ENCODE measurements at regions not wholly inside any gene's neighbourhood (a gene's known extent, or its start where the extent isn't known, plus 50 kb on each side); places are given as distances from the start of the nearest gene placed in this dataset.

DNA sequence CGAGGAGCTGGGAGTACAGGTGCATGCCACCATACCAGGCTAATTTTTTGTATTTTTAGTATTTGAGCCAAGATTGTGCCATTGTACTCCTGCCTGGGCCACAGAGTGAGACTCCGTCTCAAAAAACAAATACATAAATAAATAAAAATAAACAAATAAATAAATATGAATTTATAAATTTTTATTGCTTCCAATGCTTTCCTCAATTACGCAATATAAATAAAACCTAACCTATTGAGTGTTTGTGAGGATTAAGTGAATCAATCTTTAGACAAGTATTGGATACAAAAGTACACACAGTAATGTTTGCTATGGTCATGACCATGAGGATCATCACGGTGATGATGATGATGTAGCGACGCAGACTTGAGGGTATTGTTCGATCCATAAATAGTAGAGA lies 257.4 kb downstream of the ASXL3 start:
- H3K9me3 Mint-ChIP-seq (ENCODE audit: low read depth) = peaks cover 11% of the 10 kb centered on the region
- DNase-seq (ENCODE audit: low spot score, unreplicated experiment) = no peak
- H3K27ac Mint-ChIP-seq = no peak overlapping the region
- peaks cover 18% of the 10 kb centered on the region for H3K4me1 Mint-ChIP-seq (ENCODE audit: low read depth)
- TF ChIP-seq, protein P1, sequence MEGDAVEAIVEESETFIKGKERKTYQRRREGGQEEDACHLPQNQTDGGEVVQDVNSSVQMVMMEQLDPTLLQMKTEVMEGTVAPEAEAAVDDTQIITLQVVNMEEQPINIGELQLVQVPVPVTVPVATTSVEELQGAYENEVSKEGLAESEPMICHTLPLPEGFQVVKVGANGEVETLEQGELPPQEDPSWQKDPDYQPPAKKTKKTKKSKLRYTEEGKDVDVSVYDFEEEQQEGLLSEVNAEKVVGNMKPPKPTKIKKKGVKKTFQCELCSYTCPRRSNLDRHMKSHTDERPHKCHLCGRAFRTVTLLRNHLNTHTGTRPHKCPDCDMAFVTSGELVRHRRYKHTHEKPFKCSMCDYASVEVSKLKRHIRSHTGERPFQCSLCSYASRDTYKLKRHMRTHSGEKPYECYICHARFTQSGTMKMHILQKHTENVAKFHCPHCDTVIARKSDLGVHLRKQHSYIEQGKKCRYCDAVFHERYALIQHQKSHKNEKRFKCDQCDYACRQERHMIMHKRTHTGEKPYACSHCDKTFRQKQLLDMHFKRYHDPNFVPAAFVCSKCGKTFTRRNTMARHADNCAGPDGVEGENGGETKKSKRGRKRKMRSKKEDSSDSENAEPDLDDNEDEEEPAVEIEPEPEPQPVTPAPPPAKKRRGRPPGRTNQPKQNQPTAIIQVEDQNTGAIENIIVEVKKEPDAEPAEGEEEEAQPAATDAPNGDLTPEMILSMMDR (IDR thresholded peaks at IDR 0.05; ENCODE audit: unreplicated experiment) = no peak
- H3K36me3 Mint-ChIP-seq (ENCODE audit: insufficient read depth) = peaks cover 3% of the 10 kb centered on the region
- H3K4me3 Mint-ChIP-seq (ENCODE audit: low read depth) = no peak overlapping the region
- H3K27me3 Mint-ChIP-seq = no peaks in the 10 kb centered on the region

DNA sequence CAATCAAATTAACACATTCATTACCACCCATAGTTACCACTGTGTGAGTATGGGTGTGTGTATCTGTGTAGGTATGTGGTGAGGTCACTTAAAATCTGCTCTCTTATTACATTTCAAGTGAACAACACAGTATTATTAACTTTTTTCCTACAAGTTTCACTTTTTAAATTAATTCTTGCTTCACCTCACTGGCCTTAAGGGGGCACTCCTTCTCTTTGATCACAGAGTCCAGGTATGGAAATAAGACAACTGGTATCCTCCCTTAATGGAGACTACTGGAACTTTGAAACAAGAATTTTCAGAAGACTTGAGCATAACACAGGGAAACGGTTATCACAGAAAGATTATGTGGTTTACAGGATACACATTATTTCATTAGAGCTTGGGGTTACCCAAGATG lies 255.8 kb downstream of the ASXL3 start:
- no peak for DNase-seq (ENCODE audit: low spot score, unreplicated experiment)
- H3K27me3 Mint-ChIP-seq = no peaks in the 10 kb centered on the region
- no peak overlapping the region for H3K27ac Mint-ChIP-seq
- peaks cover 3% of the 10 kb centered on the region for H3K36me3 Mint-ChIP-seq (ENCODE audit: insufficient read depth)
- TF ChIP-seq, protein P1 (IDR thresholded peaks at IDR 0.05; ENCODE audit: unreplicated experiment) = no peak
- no peak overlapping the region for H3K4me3 Mint-ChIP-seq (ENCODE audit: low read depth)
- peaks cover 10% of the 10 kb centered on the region for H3K4me1 Mint-ChIP-seq (ENCODE audit: low read depth)
- H3K9me3 Mint-ChIP-seq (ENCODE audit: low read depth) = peaks cover 11% of the 10 kb centered on the region

DNA sequence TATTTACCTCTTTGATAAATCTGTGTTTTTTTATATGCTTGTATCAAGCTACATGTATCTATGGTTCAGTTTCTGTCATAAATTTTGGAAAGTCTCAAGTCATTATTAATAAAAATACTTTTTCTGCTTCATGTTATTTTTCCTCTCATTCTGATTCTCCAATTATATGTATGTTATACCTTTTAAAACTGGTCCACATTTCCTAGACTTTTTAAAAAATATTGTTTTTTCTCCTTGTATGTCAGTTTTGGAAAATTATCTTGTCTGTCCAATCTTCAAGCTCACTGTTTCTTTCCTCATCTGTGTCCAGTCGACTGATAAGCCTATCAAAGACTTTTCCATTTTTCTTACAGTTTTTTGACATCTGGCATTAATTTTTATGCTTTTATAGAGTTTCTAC lies 253.4 kb downstream of the ASXL3 start:
- Mint-ChIP-seq H3K36me3 (ENCODE audit: insufficient read depth) (peaks cover 3% of the 10 kb centered on the region), H3K4me1 (ENCODE audit: low read depth) (no peaks in the 10 kb centered on the region), H3K27ac (peak overlapping the region; percentile 47), H3K9me3 (ENCODE audit: low read depth) (peaks cover 11% of the 10 kb centered on the region), H3K27me3 (no peaks in the 10 kb centered on the region), H3K4me3 (ENCODE audit: low read depth) (no peak overlapping the region)
- TF ChIP-seq, protein P1 (IDR thresholded peaks at IDR 0.05; ENCODE audit: unreplicated experiment) = no peak
- DNase-seq (ENCODE audit: low spot score, unreplicated experiment) = no peak

GRCh38 chr18:33830213-33830612 lies 252.2 kb downstream of the ASXL3 start:
- no peak overlapping the region for H3K27ac Mint-ChIP-seq
- TF ChIP-seq, protein P1 (IDR thresholded peaks at IDR 0.05; ENCODE audit: unreplicated experiment) = no peak
- H3K36me3 Mint-ChIP-seq (ENCODE audit: insufficient read depth) = peaks cover 3% of the 10 kb centered on the region
- no peaks in the 10 kb centered on the region for H3K4me1 Mint-ChIP-seq (ENCODE audit: low read depth)
- no peaks in the 10 kb centered on the region for H3K27me3 Mint-ChIP-seq
- peaks cover 11% of the 10 kb centered on the region for H3K9me3 Mint-ChIP-seq (ENCODE audit: low read depth)
- H3K4me3 Mint-ChIP-seq (ENCODE audit: low read depth) = no peak overlapping the region
- no peak for DNase-seq (ENCODE audit: low spot score, unreplicated experiment)

DNA sequence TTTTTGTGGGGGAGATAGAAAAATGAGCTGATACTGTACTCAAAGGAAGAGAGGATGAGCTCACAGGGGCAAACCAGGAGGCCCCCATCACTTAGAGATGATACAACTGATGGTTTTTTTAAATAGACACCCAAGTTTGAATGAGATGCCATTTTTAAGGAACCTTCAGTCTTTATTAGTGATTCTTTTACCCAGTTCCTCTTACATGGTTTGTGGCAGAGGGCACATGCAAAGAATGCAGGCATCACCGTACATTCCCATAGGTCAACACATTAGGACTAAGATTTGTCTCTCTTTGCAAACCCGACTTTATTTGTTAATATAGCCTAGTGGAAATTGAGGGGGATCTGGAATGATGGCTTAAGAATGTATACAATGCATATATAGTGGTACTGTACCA lies 250.9 kb downstream of the ASXL3 start:
- no peak for DNase-seq (ENCODE audit: low spot score, unreplicated experiment)
- Mint-ChIP-seq H3K27ac (no peak overlapping the region), H3K4me3 (ENCODE audit: low read depth) (no peak overlapping the region), H3K27me3 (no peaks in the 10 kb centered on the region), H3K36me3 (ENCODE audit: insufficient read depth) (peaks cover 3% of the 10 kb centered on the region), H3K4me1 (ENCODE audit: low read depth) (no peaks in the 10 kb centered on the region), H3K9me3 (ENCODE audit: low read depth) (peaks cover 13% of the 10 kb centered on the region)
- TF ChIP-seq, protein P1 (IDR thresholded peaks at IDR 0.05; ENCODE audit: unreplicated experiment) = no peak
